ENCODE measurements at regions not wholly inside any gene's neighbourhood (a gene's known extent, or its start where the extent isn't known, plus 50 kb on each side); places are given as distances from the start of the nearest gene placed in this dataset.

- Histone ChIP-seq H3K9ac (ENCODE audit: insufficient read depth in 1 of 2, low read depth in 2 of 2, low read length in 2 of 2) (no peak overlapping the region), H3K4me1 (replicated peaks in 1 of 2; ENCODE audit: control insufficient read depth in 2 of 2, insufficient read depth in 2 of 2, low read length in 2 of 2) (no peaks in the 10 kb centered on the region), H3K27me3 (ENCODE audit: control insufficient read depth in 2 of 2, insufficient read depth in 2 of 2, low read length in 2 of 2) (no peaks in the 10 kb centered on the region), H3K4me3 (no peak overlapping the region), H3K4me2 (ENCODE audit: insufficient read depth, low read length) (no peak overlapping the region), H2AFZ (ENCODE audit: low read depth, low read length) (no peak overlapping the region), H3K36me3 (ENCODE audit: control insufficient read depth, insufficient read depth, low read length) (no peaks in the 10 kb centered on the region), H4K20me1 (replicated peaks; ENCODE audit: control insufficient read depth, insufficient read depth, low read length) (no peaks in the 10 kb centered on the region), H3K27ac (ENCODE audit: extremely low read depth, low read depth, low read length) (no peak overlapping the region), H3K79me2 (ENCODE audit: control insufficient read depth, insufficient read depth, low read length) (no peaks in the 10 kb centered on the region), H3K9me1 (ENCODE audit: control insufficient read depth, insufficient read depth, low read length) (no peaks in the 10 kb centered on the region), H3K9me3 (replicated peaks; ENCODE audit: control insufficient read depth, insufficient read depth, low read depth, low read length) (no peaks in the 10 kb centered on the region)
- ChIA-PET POLR2A (no interaction called here), CTCF (ENCODE audit: low intra/inter-chr PET ratio) (no interaction called here)
- 0% methylated on average over 2 of the region's 2 CpGs for WGBS (ENCODE audit: insufficient coverage, low coverage, missing lambda C conversion rate)
- no peak for ATAC-seq
- intact Hi-C loops (cut with micrococcal nuclease) (no loop called here), in situ Hi-C loops (cut with MboI) (no loop called here)
- FAIRE-seq, result no peak
- no peak for DNase-seq (ENCODE audit: extremely low read depth in 1 of 4, low spot score in 3 of 4)
- no peak for TF ChIP-seq FOXK1 (CRISPR knock-in tag; IDR thresholded peaks at IDR 0.05; ENCODE audit: borderline replicate concordance)
- TF ChIP-seq TRIM28 (IDR thresholded peaks at IDR 0.05), result no peak
- TF ChIP-seq VEZF1 (CRISPR knock-in tag; IDR thresholded peaks at IDR 0.05), result no peak
- no peak for TF ChIP-seq RBM25 (IDR thresholded peaks at IDR 0.05; ENCODE audit: low read depth, low read length, severe bottlenecking)
- no TSS peak for BruUV-seq (replicated peaks)
Observed at GRCh38 chr10:60711496-60711895, 66.8 kb upstream of the CDK1 start.

- Histone ChIP-seq H3K9ac (ENCODE audit: insufficient read depth in 1 of 2, low read depth in 2 of 2, low read length in 2 of 2) (no peak overlapping the region), H3K9me1 (ENCODE audit: control insufficient read depth, insufficient read depth, low read length) (no peaks in the 10 kb centered on the region), H3K4me3 (no peak overlapping the region), H3K4me1 (replicated peaks in 1 of 2; ENCODE audit: control insufficient read depth in 2 of 2, insufficient read depth in 2 of 2, low read length in 2 of 2) (no peaks in the 10 kb centered on the region), H3K79me2 (ENCODE audit: control insufficient read depth, insufficient read depth, low read length) (no peaks in the 10 kb centered on the region), H3K36me3 (ENCODE audit: control insufficient read depth, insufficient read depth, low read length) (no peaks in the 10 kb centered on the region), H3K9me3 (replicated peaks; ENCODE audit: control insufficient read depth, insufficient read depth, low read depth, low read length) (no peaks in the 10 kb centered on the region), H2AFZ (ENCODE audit: low read depth, low read length) (no peak overlapping the region), H4K20me1 (replicated peaks; ENCODE audit: control insufficient read depth, insufficient read depth, low read length) (no peaks in the 10 kb centered on the region), H3K27me3 (ENCODE audit: control insufficient read depth in 2 of 2, insufficient read depth in 2 of 2, low read length in 2 of 2) (no peaks in the 10 kb centered on the region), H3K27ac (ENCODE audit: extremely low read depth, low read depth, low read length) (no peak overlapping the region), H3K4me2 (ENCODE audit: insufficient read depth, low read length) (no peak overlapping the region)
- intact Hi-C loops (cut with micrococcal nuclease), result no loop called here
- BruUV-seq (replicated peaks), result no TSS peak
- in situ Hi-C loops (cut with MboI), result no loop called here
- CTCF ChIA-PET (ENCODE audit: low intra/inter-chr PET ratio), result no interaction called here
- no peak for ATAC-seq
- DNase-seq (ENCODE audit: extremely low read depth in 1 of 4, low spot score in 3 of 4), result no peak
- 5% methylated on average over 1 of the region's 1 CpG for WGBS (ENCODE audit: insufficient coverage, low coverage, missing lambda C conversion rate)
- TF ChIP-seq HSF4 (CRISPR knock-in tag; IDR thresholded peaks at IDR 0.05; ENCODE audit: borderline replicate concordance), result no peak
- TF ChIP-seq PCBP1 (IDR thresholded peaks at IDR 0.05; ENCODE audit: low read depth, low read length, poor library complexity, severe bottlenecking), result no peak
- POLR2A ChIA-PET, result no interaction called here
- no peak for FAIRE-seq
Observed at GRCh38 chr10:60710041-60710440, 68.2 kb upstream of the CDK1 start.
